ENCODE measurements at regions not wholly inside any gene's neighbourhood (a gene's known extent, or its start where the extent isn't known, plus 50 kb on each side); places are given as distances from the start of the nearest gene placed in this dataset.

DNA sequence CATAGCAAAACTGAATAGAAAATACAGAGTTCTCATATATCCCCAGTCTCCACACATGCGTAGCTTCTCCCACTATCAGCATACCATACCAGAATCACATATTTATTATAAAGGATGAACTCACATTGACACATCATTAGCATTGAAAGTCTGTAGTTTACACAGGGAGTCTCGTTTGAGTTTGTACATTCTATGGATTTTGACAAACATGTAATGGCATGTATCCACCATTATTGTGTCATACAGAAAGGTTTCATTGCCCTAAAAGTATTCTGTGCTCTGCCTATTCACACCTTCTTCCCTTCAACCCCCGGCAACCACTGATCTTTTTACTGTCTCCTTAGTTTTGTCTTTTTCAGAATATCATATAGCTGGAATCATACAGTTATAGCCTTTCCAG lies 562.4 kb downstream of the KCTD8 start:
- TF ChIP-seq, protein P1, sequence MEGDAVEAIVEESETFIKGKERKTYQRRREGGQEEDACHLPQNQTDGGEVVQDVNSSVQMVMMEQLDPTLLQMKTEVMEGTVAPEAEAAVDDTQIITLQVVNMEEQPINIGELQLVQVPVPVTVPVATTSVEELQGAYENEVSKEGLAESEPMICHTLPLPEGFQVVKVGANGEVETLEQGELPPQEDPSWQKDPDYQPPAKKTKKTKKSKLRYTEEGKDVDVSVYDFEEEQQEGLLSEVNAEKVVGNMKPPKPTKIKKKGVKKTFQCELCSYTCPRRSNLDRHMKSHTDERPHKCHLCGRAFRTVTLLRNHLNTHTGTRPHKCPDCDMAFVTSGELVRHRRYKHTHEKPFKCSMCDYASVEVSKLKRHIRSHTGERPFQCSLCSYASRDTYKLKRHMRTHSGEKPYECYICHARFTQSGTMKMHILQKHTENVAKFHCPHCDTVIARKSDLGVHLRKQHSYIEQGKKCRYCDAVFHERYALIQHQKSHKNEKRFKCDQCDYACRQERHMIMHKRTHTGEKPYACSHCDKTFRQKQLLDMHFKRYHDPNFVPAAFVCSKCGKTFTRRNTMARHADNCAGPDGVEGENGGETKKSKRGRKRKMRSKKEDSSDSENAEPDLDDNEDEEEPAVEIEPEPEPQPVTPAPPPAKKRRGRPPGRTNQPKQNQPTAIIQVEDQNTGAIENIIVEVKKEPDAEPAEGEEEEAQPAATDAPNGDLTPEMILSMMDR (conservative IDR thresholded peaks at IDR 0.05; ENCODE audit: low read depth, low read length): no peak
- H3K4me3 ChIP-seq (ENCODE audit: low read length): no peak overlapping the region
- no peak for DNase-seq (ENCODE audit: low read depth)

DNA sequence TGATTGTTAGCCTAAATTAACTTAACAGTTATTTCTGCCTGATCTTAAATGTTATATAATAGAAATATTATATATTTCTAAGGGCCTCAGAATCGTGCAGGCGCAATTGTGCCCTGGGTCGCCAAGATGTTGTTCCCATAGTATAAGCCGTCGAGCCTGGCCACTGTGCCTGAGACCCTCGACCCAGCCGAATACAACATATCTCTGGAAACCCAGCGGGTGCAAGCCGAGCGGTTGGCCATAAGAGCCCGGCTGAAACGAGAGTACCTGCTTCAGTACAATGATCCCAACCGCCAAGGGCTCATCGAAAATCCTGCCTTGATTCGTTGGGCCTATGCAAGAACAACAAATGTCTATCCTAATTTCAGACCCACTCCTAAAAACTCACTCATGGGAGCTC lies 549.8 kb downstream of the KCTD8 start:
- TF ChIP-seq, protein P1 (conservative IDR thresholded peaks at IDR 0.05; ENCODE audit: low read depth, low read length): no peak
- no peak for DNase-seq (ENCODE audit: low read depth)

DNA sequence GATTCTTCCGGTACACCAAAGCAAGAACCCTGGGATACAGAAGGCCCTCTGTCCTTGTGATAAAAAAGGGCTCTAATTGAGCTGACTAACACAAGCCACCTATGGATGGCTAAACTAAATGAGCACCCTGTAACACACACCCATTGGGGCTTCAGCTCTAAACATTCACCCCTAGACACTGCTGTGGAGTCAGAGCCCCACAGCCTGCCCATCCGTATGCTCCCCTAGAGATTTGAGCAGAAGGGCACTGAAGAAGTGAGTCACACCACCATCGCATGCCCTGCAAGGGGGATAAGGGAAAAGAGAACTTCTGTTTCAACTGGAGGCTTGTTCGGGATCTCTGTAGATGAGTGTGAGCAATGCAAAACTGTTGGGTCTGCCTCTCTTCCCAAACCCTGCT lies 545.2 kb downstream of the KCTD8 start:
- DNase-seq (ENCODE audit: low read depth): no peak
- TF ChIP-seq, protein P1 (conservative IDR thresholded peaks at IDR 0.05; ENCODE audit: low read depth, low read length): no peak
- no peak overlapping the region for H3K4me3 ChIP-seq (ENCODE audit: low read length)

More for the DNA sequence above, 549.8 kb downstream of the KCTD8 start:
- no peak overlapping the region for H3K4me3 ChIP-seq (ENCODE audit: low read length)

DNA sequence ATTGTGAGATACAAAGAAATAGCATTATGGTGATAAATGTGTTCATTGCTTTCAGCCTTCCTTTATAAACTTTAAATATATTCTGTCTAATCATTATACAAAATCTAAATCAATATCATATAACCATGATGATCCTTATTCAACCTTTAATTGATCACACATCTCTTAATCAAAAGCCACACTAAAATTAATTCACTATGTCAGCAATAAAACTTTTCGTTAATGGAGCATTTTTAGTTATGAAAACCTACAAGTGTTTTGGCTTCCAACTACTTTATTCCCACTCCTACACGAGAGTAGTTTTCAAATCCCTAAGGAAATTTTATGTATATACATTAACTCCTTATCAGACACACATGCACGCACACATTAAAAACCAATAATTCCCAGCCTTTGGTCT lies 530.2 kb downstream of the KCTD8 start:
- TF ChIP-seq, protein P1 (conservative IDR thresholded peaks at IDR 0.05; ENCODE audit: low read depth, low read length): no peak
- H3K4me3 ChIP-seq (ENCODE audit: low read length): no peak overlapping the region

DNA sequence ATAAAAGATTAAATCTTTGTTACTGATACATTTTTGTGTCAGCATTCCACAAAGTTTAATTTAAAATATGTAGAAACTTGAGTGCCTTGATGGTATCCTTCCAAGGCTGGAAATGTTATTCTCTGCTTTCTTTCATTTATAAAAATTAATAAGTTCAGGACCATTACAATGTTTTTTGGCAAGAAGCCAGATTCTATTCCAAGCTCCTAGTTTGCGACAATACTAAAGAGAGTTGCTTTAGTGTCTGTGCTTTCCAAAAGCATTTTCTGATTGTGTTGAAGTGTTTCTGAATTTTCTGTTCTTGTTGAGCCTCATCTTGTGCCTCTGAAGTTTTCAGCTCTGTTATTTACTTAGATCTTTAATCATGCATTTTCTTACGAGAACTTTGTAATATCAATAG lies 516.2 kb downstream of the KCTD8 start:
- DNase-seq (ENCODE audit: low read depth): no peak
- no peak overlapping the region for H3K4me3 ChIP-seq (ENCODE audit: low read length)
- TF ChIP-seq, protein P1 (conservative IDR thresholded peaks at IDR 0.05; ENCODE audit: low read depth, low read length): no peak

More for the DNA sequence above, 530.2 kb downstream of the KCTD8 start:
- DNase-seq (ENCODE audit: low read depth): no peak

DNA sequence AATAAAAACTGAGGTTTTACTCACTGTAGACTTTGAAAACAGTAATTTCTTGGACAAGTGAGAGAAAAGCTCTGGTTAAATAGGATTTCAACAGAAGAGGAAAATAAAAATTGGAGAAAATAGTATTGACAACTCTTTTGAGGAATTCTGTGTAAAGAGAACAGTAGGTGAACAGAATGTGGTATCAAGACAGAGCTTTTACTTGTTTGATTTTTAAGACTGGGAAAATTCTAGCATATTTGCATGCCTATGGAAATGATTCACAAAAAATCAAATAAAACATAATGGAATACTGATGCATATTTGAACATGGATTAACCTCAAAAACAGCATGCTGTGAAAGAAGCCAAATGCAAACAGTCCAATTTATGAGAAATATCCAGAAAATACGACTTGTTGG lies 504.6 kb downstream of the KCTD8 start:
- DNase-seq (ENCODE audit: low read depth): no peak
- H3K4me3 ChIP-seq (ENCODE audit: low read length): no peak overlapping the region
- TF ChIP-seq, protein P1 (conservative IDR thresholded peaks at IDR 0.05; ENCODE audit: low read depth, low read length): no peak

DNA sequence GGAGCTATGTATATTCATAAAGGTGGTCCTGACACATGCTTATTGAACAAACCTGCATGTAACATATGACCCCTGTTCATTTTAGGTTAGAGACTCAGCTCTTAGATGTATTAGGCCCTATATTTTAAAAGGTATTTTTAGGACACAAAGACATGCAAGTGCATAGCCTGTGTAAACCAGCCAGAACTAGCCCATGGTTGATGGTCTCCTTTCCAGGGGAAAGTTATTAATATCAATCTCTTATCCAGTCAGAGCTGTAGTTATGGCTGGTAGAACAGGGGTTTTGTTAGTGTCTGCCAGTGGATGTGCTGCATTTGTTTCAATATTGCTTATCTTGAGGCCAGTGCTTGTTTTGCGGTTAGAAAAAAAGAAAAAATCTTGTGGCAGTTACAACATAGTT lies 488.6 kb downstream of the KCTD8 start:
- no peak for DNase-seq (ENCODE audit: low read depth)
- H3K4me3 ChIP-seq (ENCODE audit: low read length): no peak overlapping the region
- TF ChIP-seq, protein P1 (conservative IDR thresholded peaks at IDR 0.05; ENCODE audit: low read depth, low read length): no peak

Measured in retinal pigment epithelial cell (primary cell).